ENCODE measurements at regions not wholly inside any gene's neighbourhood (a gene's known extent, or its start where the extent isn't known, plus 50 kb on each side); places are given as distances from the start of the nearest gene placed in this dataset.

DNA sequence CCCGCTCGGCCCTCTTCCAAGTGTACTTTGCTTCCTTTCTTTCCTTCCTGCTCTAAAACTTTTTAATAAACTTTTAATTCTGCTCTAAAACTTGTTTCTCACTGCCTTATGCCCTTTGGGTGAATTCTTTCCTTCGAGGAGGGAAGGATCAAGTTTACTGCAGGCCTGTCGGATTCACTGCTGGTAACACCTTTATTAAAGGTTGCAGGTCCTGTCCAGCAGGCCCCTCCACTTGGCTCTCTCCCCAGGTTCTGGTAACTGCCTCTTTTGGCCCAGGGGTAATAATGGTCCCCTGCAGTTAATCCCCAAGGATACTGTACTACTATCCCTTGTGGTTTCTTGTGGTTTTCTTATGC lies 152.7 kb upstream of the EEA1 start:
- DNase-seq (ENCODE audit: low spot score) (no peak), ATAC-seq (ENCODE audit: insufficient number of reproducible peaks, low FRiP score, low read depth) (no peak)
- Histone ChIP-seq H3K36me3 (no peaks in the 10 kb centered on the region), H3K4me1 (ENCODE audit: control insufficient read depth in 1 of 2, low read depth in 2 of 2) (peaks cover 0 to 33% of the 10 kb centered on the region in 2 donors), H3K27me3 (replicated peaks; ENCODE audit: insufficient read depth) (no peaks in the 10 kb centered on the region), H3K27ac (no peak overlapping the region), H3K9me3 (no peaks in the 10 kb centered on the region), H3K4me3 (no peak overlapping the region)
- TF ChIP-seq, protein P1, sequence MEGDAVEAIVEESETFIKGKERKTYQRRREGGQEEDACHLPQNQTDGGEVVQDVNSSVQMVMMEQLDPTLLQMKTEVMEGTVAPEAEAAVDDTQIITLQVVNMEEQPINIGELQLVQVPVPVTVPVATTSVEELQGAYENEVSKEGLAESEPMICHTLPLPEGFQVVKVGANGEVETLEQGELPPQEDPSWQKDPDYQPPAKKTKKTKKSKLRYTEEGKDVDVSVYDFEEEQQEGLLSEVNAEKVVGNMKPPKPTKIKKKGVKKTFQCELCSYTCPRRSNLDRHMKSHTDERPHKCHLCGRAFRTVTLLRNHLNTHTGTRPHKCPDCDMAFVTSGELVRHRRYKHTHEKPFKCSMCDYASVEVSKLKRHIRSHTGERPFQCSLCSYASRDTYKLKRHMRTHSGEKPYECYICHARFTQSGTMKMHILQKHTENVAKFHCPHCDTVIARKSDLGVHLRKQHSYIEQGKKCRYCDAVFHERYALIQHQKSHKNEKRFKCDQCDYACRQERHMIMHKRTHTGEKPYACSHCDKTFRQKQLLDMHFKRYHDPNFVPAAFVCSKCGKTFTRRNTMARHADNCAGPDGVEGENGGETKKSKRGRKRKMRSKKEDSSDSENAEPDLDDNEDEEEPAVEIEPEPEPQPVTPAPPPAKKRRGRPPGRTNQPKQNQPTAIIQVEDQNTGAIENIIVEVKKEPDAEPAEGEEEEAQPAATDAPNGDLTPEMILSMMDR (IDR thresholded peaks at IDR 0.05), result no peak

- TF ChIP-seq, protein P1 (IDR thresholded peaks at IDR 0.05), result no peak
- ATAC-seq (ENCODE audit: insufficient number of reproducible peaks, low FRiP score, low read depth), result no peak
- no peak for DNase-seq (ENCODE audit: low spot score)
- H3K36me3 ChIP-seq, result no peaks in the 10 kb centered on the region
- H3K4me3 ChIP-seq, result no peak overlapping the region
- H3K9me3 ChIP-seq, result no peaks in the 10 kb centered on the region
- H3K4me1 ChIP-seq (ENCODE audit: control insufficient read depth in 1 of 2, low read depth in 2 of 2), result peaks cover 7 to 10% of the 10 kb centered on the region in 2 donors
- H3K27ac ChIP-seq, result no peak overlapping the region
- no peaks in the 10 kb centered on the region for H3K27me3 ChIP-seq (replicated peaks; ENCODE audit: insufficient read depth)
Measured at GRCh38 chr12:93085383-93086287, 156.5 kb upstream of the EEA1 start.

- Histone ChIP-seq H3K9me3 (no peaks in the 10 kb centered on the region), H3K36me3 (no peaks in the 10 kb centered on the region), H3K27me3 (replicated peaks; ENCODE audit: insufficient read depth) (no peaks in the 10 kb centered on the region), H3K4me3 (no peak overlapping the region), H3K4me1 (ENCODE audit: control insufficient read depth in 1 of 2, low read depth in 2 of 2) (peaks cover 7 to 9% of the 10 kb centered on the region in 2 donors), H3K27ac (no peak overlapping the region)
- ATAC-seq (ENCODE audit: insufficient number of reproducible peaks, low FRiP score, low read depth) (no peak), DNase-seq (ENCODE audit: low spot score) (no peak)
- TF ChIP-seq, protein P1 (IDR thresholded peaks at IDR 0.05), result no peak
Measured at GRCh38 chr12:93086288-93086727, 157.2 kb upstream of the EEA1 start.

GRCh38 chr12:93087840-93088610 lies 158.9 kb upstream of the EEA1 start:
- no peaks in the 10 kb centered on the region for H3K36me3 ChIP-seq
- no peaks in the 10 kb centered on the region for H3K9me3 ChIP-seq
- no peak overlapping the region for H3K4me3 ChIP-seq
- no peak overlapping the region for H3K27ac ChIP-seq
- DNase-seq (ENCODE audit: low spot score) (no peak), ATAC-seq (ENCODE audit: insufficient number of reproducible peaks, low FRiP score, low read depth) (no peak)
- peaks cover 5 to 7% of the 10 kb centered on the region in 2 donors for H3K4me1 ChIP-seq (ENCODE audit: control insufficient read depth in 1 of 2, low read depth in 2 of 2)
- TF ChIP-seq, protein P1 (IDR thresholded peaks at IDR 0.05), result no peak
- no peaks in the 10 kb centered on the region for H3K27me3 ChIP-seq (replicated peaks; ENCODE audit: insufficient read depth)
